ENCODE measurements at regions not wholly inside any gene's neighbourhood (a gene's known extent, or its start where the extent isn't known, plus 50 kb on each side); places are given as distances from the start of the nearest gene placed in this dataset.
"Not testable (repeated sequence)": the region's sequence is repeated elsewhere in the genome, so short reads cannot be mapped to it uniquely, and the experiment has no call there.

DNA sequence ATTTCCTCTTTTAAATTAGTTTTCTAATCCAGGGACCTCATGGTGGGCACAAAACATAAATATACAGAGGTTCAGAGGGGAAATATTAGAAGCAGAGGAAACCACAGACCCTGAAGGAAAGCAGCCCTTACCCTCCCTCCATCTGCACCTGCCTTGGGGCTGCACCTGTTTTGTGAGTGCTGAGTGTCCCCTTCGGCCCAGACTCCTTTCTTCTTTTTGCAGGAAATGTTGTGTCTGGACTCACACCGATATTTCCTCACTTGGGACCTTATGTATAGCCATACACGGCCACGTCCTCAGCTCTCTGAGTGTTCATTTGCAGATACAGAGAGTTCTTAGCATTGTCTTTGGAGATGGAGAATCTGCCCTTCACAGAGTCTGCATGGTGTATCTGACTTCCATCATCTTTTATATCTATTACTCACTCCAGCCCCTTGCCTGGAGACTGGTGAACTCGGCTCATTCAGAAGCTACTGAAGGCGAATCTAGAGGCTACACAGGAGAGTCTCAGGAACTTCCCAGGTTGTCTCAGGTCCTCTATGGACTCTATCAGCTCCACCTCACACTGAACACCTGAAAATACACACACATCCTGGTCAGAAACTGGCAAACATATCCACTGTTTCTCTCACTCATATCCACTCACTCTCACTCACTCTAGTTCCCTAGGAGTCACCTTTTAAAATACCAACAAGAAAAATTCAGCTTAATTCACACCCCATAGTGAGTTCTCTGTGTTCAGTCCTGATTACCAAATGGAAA lies 829.7 kb downstream of the TMEM121 start:
- TF ChIP-seq MAZ (IDR thresholded peaks at IDR 0.05; ENCODE audit: borderline replicate concordance, low read depth, low read length); POLR2A (IDR thresholded peaks at IDR 0.05; ENCODE audit: low read length); FOSL2 (IDR thresholded peaks at IDR 0.05); FOSL2 (CRISPR knock-in tag; IDR thresholded peaks at IDR 0.05); NR3C1 (IDR thresholded peaks at IDR 0.05); CHD4 (IDR thresholded peaks at IDR 0.05; ENCODE audit: borderline replicate concordance); MAFK (IDR thresholded peaks at IDR 0.05; ENCODE audit: partially characterized antibody); KDM5A (IDR thresholded peaks at IDR 0.05); GATA3 (IDR thresholded peaks at IDR 0.05; ENCODE audit: borderline replicate concordance): not testable (repeated sequence)
- TF ChIP-seq, protein P1, sequence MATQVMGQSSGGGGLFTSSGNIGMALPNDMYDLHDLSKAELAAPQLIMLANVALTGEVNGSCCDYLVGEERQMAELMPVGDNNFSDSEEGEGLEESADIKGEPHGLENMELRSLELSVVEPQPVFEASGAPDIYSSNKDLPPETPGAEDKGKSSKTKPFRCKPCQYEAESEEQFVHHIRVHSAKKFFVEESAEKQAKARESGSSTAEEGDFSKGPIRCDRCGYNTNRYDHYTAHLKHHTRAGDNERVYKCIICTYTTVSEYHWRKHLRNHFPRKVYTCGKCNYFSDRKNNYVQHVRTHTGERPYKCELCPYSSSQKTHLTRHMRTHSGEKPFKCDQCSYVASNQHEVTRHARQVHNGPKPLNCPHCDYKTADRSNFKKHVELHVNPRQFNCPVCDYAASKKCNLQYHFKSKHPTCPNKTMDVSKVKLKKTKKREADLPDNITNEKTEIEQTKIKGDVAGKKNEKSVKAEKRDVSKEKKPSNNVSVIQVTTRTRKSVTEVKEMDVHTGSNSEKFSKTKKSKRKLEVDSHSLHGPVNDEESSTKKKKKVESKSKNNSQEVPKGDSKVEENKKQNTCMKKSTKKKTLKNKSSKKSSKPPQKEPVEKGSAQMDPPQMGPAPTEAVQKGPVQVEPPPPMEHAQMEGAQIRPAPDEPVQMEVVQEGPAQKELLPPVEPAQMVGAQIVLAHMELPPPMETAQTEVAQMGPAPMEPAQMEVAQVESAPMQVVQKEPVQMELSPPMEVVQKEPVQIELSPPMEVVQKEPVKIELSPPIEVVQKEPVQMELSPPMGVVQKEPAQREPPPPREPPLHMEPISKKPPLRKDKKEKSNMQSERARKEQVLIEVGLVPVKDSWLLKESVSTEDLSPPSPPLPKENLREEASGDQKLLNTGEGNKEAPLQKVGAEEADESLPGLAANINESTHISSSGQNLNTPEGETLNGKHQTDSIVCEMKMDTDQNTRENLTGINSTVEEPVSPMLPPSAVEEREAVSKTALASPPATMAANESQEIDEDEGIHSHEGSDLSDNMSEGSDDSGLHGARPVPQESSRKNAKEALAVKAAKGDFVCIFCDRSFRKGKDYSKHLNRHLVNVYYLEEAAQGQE (IDR thresholded peaks at IDR 0.05) = not testable (repeated sequence)
- TF ChIP-seq, protein P2, sequence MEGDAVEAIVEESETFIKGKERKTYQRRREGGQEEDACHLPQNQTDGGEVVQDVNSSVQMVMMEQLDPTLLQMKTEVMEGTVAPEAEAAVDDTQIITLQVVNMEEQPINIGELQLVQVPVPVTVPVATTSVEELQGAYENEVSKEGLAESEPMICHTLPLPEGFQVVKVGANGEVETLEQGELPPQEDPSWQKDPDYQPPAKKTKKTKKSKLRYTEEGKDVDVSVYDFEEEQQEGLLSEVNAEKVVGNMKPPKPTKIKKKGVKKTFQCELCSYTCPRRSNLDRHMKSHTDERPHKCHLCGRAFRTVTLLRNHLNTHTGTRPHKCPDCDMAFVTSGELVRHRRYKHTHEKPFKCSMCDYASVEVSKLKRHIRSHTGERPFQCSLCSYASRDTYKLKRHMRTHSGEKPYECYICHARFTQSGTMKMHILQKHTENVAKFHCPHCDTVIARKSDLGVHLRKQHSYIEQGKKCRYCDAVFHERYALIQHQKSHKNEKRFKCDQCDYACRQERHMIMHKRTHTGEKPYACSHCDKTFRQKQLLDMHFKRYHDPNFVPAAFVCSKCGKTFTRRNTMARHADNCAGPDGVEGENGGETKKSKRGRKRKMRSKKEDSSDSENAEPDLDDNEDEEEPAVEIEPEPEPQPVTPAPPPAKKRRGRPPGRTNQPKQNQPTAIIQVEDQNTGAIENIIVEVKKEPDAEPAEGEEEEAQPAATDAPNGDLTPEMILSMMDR (IDR thresholded peaks at IDR 0.05) = not testable (repeated sequence)
